Trophoblast cell (in vitro differentiated cells and primary cell): ENCODE measurements at regions not wholly inside any gene's neighbourhood (a gene's known extent, or its start where the extent isn't known, plus 50 kb on each side); places are given as distances from the start of the nearest gene placed in this dataset.

Experiments
- DNase-seq, 2 donors: peaks; one replicate each; pipeline ENCODE4 v3.0.0-alpha.2; 2016
- H2AFZ ChIP-seq: 2 replicates; pipeline ENCODE4 v1.6.1; 2013; ENCODE audit warnings: low read length, moderate library complexity, mild to moderate bottlenecking; ENCODE audit not compliant: insufficient read depth, poor library complexity
- H2AK5ac ChIP-seq: 2 replicates; pipeline ENCODE4 v1.6.1; 2013; ENCODE audit warnings: mild to moderate bottlenecking, low read length
- H2BK120ac ChIP-seq: 2 replicates; pipeline ENCODE4 v1.6.1; 2013; ENCODE audit warnings: low read length, mild to moderate bottlenecking, moderate library complexity; ENCODE audit not compliant: insufficient read depth, poor library complexity
- H2BK12ac ChIP-seq: 2 replicates; pipeline ENCODE4 v1.6.1; 2013; ENCODE audit warnings: mild to moderate bottlenecking, low read length, moderate library complexity
- H2BK5ac ChIP-seq: 2 replicates; pipeline ENCODE4 v1.6.1; 2013; ENCODE audit warnings: low read length, low read depth, moderate library complexity, mild to moderate bottlenecking; ENCODE audit not compliant: poor library complexity
- H3K14ac ChIP-seq: 2 replicates; pipeline ENCODE4 v1.6.1; 2013; ENCODE audit warnings: mild to moderate bottlenecking, low read length
- H3K18ac ChIP-seq: 2 replicates; pipeline ENCODE4 v1.6.1; 2013; ENCODE audit warnings: mild to moderate bottlenecking, low read length
- H3K23ac ChIP-seq: 2 replicates; pipeline ENCODE4 v1.6.1; 2013; ENCODE audit warnings: low read length
- H3K27ac ChIP-seq: 2 replicates; pipeline ENCODE4 v1.5.1; 2013; ENCODE audit warnings: low read depth, mild to moderate bottlenecking, inconsistent platforms, low read length, moderate library complexity
- H3K27me3 ChIP-seq: 2 replicates; pipeline ENCODE4 v1.6.1; 2013; ENCODE audit warnings: inconsistent platforms, mild to moderate bottlenecking, low read length, moderate library complexity; ENCODE audit not compliant: insufficient read depth
- H3K36me3 ChIP-seq, 2 experiments: 1 replicate in 1 of 2; 2 replicates in 1 of 2; pipeline ENCODE4 v1.6.1; 2013; ENCODE audit warnings: low read length in 2 of 2, mild to moderate bottlenecking in 2 of 2, moderate library complexity in 1 of 2; ENCODE audit not compliant: insufficient read depth in 2 of 2, control insufficient read depth in 1 of 2
- H3K4ac ChIP-seq: 2 replicates; pipeline ENCODE4 v1.6.1; 2013; ENCODE audit warnings: low read depth, mild to moderate bottlenecking, low read length, moderate library complexity
- H3K4me1 ChIP-seq, 2 experiments: 1 replicate in 1 of 2; 2 replicates in 1 of 2; pipeline ENCODE4 v1.6.1; 2013; ENCODE audit warnings: low read length in 2 of 2, mild to moderate bottlenecking in 2 of 2, moderate library complexity in 1 of 2; ENCODE audit not compliant: insufficient read depth in 2 of 2, control insufficient read depth in 1 of 2
- H3K4me2 ChIP-seq: 2 replicates; pipeline ENCODE4 v1.6.1; 2013; ENCODE audit warnings: inconsistent platforms, mild to moderate bottlenecking, low read length, moderate library complexity
- H3K4me3 ChIP-seq: 2 replicates; pipeline ENCODE4 v1.5.1; 2013; ENCODE audit warnings: mild to moderate bottlenecking, low read depth, low read length, inconsistent platforms
- H3K79me1 ChIP-seq: one replicate; pipeline ENCODE4 v1.6.1; 2013; ENCODE audit warnings: low read length
- H3K79me2 ChIP-seq: 2 replicates; pipeline ENCODE4 v1.6.1; 2013; ENCODE audit warnings: low read length, mild to moderate bottlenecking; ENCODE audit not compliant: control insufficient read depth, insufficient read depth, poor library complexity
- H3K9ac ChIP-seq: 2 replicates; pipeline ENCODE4 v1.6.1; 2013; ENCODE audit warnings: mild to moderate bottlenecking, low read length
- H3K9me3 ChIP-seq: 2 replicates; pipeline ENCODE4 v1.6.1; 2013; ENCODE audit warnings: low read depth, mild to moderate bottlenecking, control low read depth, inconsistent platforms, low read length; ENCODE audit not compliant: insufficient read depth
- H4K12ac ChIP-seq: 2 replicates; pipeline ENCODE4 v1.6.1; 2013; ENCODE audit warnings: low read depth, mild to moderate bottlenecking, low read length, moderate library complexity
- H4K8ac ChIP-seq: 2 replicates; pipeline ENCODE4 v1.6.1; 2013; ENCODE audit warnings: low read depth, mild to moderate bottlenecking, low read length, moderate library complexity
- H4K91ac ChIP-seq: one replicate; pipeline ENCODE4 v1.6.1; 2013; ENCODE audit warnings: low read depth, mild to moderate bottlenecking, low read length, moderate library complexity
- WGBS: extraction: QIAGEN DNeasy Blood & Tissue Kit; methylation state at CpG from one replicate; pipeline ENCODE4 v1.1.7; 2013; ENCODE audit warnings: missing lambda C conversion rate; ENCODE audit not compliant: insufficient read length, insufficient coverage; ENCODE audit errors: extremely low coverage; 5-methylcytosine and 5-hydroxymethylcytosine counted together

DNA sequence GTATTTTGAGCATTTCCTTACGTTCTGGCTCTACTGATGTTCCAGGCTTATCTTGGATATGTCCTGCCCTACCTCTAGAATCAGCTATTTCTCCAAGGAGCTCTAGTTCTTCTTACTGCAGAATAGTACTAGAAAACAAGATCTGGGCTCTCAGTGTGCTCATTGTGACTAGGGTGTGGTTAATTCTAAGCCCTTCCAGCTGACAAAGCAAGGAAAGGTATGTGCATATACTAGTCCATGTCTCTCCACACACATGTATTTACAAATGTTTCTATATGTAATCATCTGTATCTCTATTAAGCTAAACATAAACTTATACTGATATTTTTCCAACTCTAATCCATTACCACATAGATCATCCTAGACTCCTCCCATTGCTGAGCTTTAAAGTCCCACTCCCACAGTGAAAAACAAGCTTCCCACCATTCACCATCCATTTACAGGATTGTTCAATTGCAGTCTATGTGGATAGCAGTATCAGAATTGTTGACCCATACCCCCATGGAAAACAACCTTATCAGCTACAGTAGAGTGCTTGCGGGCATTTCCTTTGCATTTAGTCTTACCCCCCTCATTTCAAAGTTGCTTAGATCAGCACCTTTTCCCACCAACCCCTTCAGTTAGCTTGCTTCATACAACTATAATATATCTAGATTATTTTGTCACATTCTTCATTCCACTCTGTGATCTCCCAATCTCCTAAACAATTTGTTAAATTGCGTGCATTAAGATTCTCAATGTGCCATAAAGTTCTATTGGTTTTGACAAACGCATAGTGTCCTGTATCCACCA, 194.5 kb downstream of the SOX9 start:
- no peak overlapping the region for H4K91ac ChIP-seq
- H4K8ac ChIP-seq: no peak overlapping the region
- no peaks in the 10 kb centered on the region for H3K9me3 ChIP-seq
- no peaks in the 10 kb centered on the region for H3K79me2 ChIP-seq
- H3K4me2 ChIP-seq: no peak overlapping the region
- no peak overlapping the region for H4K12ac ChIP-seq
- no peak for DNase-seq
- H3K36me3 ChIP-seq: no peaks in the 10 kb centered on the region
- H2BK120ac ChIP-seq: no peak overlapping the region
- H3K14ac ChIP-seq: no peak overlapping the region
- H3K4me3 ChIP-seq: no peak overlapping the region
- H3K27me3 ChIP-seq: no peaks in the 10 kb centered on the region
- no CpG with 5 or more reads among the region's 4 CpGs for WGBS
- H3K9ac ChIP-seq: no peak overlapping the region
- H3K4me1 ChIP-seq: no peaks in the 10 kb centered on the region
- H3K18ac ChIP-seq: no peak overlapping the region
- H3K4ac ChIP-seq: no peak overlapping the region
- no peak overlapping the region for H2AK5ac ChIP-seq
- no peaks in the 10 kb centered on the region for H3K79me1 ChIP-seq
- no peak overlapping the region for H2BK12ac ChIP-seq
- no peak overlapping the region for H2AFZ ChIP-seq
- H2BK5ac ChIP-seq: no peak overlapping the region
- H3K27ac ChIP-seq: no peak overlapping the region
- H3K23ac ChIP-seq: no peak overlapping the region

DNA sequence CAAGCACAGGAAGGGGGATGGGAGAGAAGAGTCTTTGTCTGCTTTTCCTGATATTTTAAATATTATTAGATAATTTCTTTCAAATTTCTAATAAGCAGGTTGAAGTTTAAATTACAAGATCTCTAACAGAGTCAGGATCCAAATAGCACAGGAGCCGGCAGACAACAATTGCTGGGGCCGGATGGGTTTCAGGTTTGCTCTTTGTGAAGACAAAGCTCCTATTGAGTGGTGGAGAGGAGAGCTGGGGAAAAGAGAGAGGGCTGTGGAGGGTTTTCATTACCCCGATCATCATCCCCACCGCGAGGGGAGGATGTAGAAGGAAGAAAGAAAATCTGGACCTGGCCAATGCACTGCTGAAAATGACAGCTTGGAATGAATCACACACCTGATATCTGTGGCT, 197.3 kb downstream of the SOX9 start:
- no peak overlapping the region for H3K9ac ChIP-seq
- H2BK120ac ChIP-seq: no peak overlapping the region
- no peak overlapping the region for H3K18ac ChIP-seq
- H3K27me3 ChIP-seq: no peaks in the 10 kb centered on the region
- no peak overlapping the region for H3K27ac ChIP-seq
- no peaks in the 10 kb centered on the region for H3K4me1 ChIP-seq
- no peak overlapping the region for H3K14ac ChIP-seq
- DNase-seq: no peak
- no peaks in the 10 kb centered on the region for H3K36me3 ChIP-seq
- H2BK5ac ChIP-seq: no peak overlapping the region
- no peaks in the 10 kb centered on the region for H3K79me2 ChIP-seq
- no peak overlapping the region for H3K23ac ChIP-seq
- H3K4me2 ChIP-seq: no peak overlapping the region
- WGBS: no CpG with 5 or more reads among the region's 5 CpGs
- H4K91ac ChIP-seq: no peak overlapping the region
- no peaks in the 10 kb centered on the region for H3K9me3 ChIP-seq
- no peak overlapping the region for H2AFZ ChIP-seq
- H3K79me1 ChIP-seq: no peaks in the 10 kb centered on the region
- no peak overlapping the region for H3K4ac ChIP-seq
- H3K4me3 ChIP-seq: no peak overlapping the region
- no peak overlapping the region for H2BK12ac ChIP-seq
- H2AK5ac ChIP-seq: no peak overlapping the region
- no peak overlapping the region for H4K8ac ChIP-seq
- no peak overlapping the region for H4K12ac ChIP-seq

DNA sequence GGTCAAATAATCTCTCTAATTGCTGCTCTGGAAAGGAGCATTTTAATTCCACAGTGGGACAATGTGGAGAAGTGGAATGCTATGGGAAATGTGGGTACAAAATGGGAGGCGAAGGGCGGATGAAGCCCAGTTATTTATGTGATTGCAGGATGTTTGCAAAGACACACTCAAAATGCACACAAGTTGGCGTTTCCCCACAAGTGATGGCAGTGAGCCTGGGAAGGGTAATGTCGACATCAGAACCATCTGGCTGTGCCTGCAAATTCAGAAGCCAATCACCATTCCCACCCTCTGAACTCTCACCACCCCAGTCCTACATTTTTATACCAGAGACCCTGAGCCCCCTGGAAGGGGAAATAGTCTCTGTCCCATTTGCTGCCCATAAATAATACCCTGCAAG, 201.1 kb downstream of the SOX9 start:
- H3K4me3 ChIP-seq: no peak overlapping the region
- no peak for DNase-seq
- H2AK5ac ChIP-seq: no peak overlapping the region
- H3K18ac ChIP-seq: no peak overlapping the region
- H3K4me2 ChIP-seq: no peak overlapping the region
- no peak overlapping the region for H4K12ac ChIP-seq
- no peaks in the 10 kb centered on the region for H3K79me2 ChIP-seq
- no peak overlapping the region for H3K4ac ChIP-seq
- H4K91ac ChIP-seq: no peak overlapping the region
- H2BK120ac ChIP-seq: no peak overlapping the region
- H3K79me1 ChIP-seq: no peaks in the 10 kb centered on the region
- H3K4me1 ChIP-seq: no peaks in the 10 kb centered on the region
- H3K23ac ChIP-seq: no peak overlapping the region
- H2AFZ ChIP-seq: no peak overlapping the region
- H3K9ac ChIP-seq: no peak overlapping the region
- no peak overlapping the region for H3K27ac ChIP-seq
- no peak overlapping the region for H2BK12ac ChIP-seq
- H3K27me3 ChIP-seq: no peaks in the 10 kb centered on the region
- H2BK5ac ChIP-seq: no peak overlapping the region
- H3K14ac ChIP-seq: no peak overlapping the region
- no peaks in the 10 kb centered on the region for H3K36me3 ChIP-seq
- WGBS: no CpG with 5 or more reads among the region's 4 CpGs
- no peaks in the 10 kb centered on the region for H3K9me3 ChIP-seq
- H4K8ac ChIP-seq: no peak overlapping the region

DNA sequence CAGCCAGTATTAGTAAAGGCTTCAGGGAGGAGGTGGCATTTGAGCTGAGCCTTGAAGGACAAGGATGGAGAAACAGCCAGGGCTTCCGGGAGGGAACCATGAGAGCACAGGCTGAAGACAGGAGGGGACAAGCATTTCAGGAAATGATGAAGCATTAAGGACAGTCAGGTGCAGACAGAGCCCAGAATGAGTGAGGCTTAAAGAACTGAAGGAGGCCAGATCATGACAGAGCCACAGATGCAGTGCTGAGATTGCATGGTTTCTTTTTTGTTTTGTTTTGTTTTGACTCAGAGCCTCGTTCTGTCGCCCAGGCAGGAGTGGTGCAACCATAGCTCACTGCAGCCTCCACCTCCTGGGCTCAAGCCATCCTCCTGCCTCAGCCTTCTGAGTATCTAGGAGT, 211.5 kb downstream of the SOX9 start:
- no peaks in the 10 kb centered on the region for H3K79me1 ChIP-seq
- no peaks in the 10 kb centered on the region for H3K27me3 ChIP-seq
- no peak overlapping the region for H3K4me2 ChIP-seq
- H4K12ac ChIP-seq: no peak overlapping the region
- no peak overlapping the region for H3K14ac ChIP-seq
- H2AK5ac ChIP-seq: no peak overlapping the region
- H4K91ac ChIP-seq: no peak overlapping the region
- H2BK12ac ChIP-seq: no peak overlapping the region
- no peaks in the 10 kb centered on the region for H3K36me3 ChIP-seq
- H3K79me2 ChIP-seq: no peaks in the 10 kb centered on the region
- H3K4me3 ChIP-seq: no peak overlapping the region
- DNase-seq: peak; percentile 7 to 29
- no peaks in the 10 kb centered on the region for H3K9me3 ChIP-seq
- no peak overlapping the region for H3K9ac ChIP-seq
- H2BK120ac ChIP-seq: no peak overlapping the region
- H3K23ac ChIP-seq: no peak overlapping the region
- no peak overlapping the region for H3K4ac ChIP-seq
- no peak overlapping the region for H4K8ac ChIP-seq
- H2BK5ac ChIP-seq: no peak overlapping the region
- WGBS: no CpG with 5 or more reads among the region's 3 CpGs
- no peaks in the 10 kb centered on the region for H3K4me1 ChIP-seq
- H3K18ac ChIP-seq: no peak overlapping the region
- H2AFZ ChIP-seq: no peak overlapping the region
- H3K27ac ChIP-seq: no peak overlapping the region
